Thymus (tissue), 11 donors: ENCODE measurements at regions not wholly inside any gene's neighbourhood (a gene's known extent, or its start where the extent isn't known, plus 50 kb on each side); places are given as distances from the start of the nearest gene placed in this dataset.
"Not testable (repeated sequence)": the region's sequence is repeated elsewhere in the genome, so short reads cannot be mapped to it uniquely, and the experiment has no call there.

Experiments used
- DNase-seq, 9 donors: peaks; one replicate each; pipeline ENCODE4 v3.0.0-alpha.2; 2013; ENCODE audit warnings: low spot score in 9 of 9, low read depth in 6 of 9, missing footprints in 1 of 9
- H3K27ac ChIP-seq, 2 donors: one replicate each; pipeline ENCODE4 v1.5.1; 2013; ENCODE audit warnings: control low read depth in 1 of 2, low read depth in 1 of 2, low read length in 1 of 2, mild to moderate bottlenecking in 1 of 2, moderate library complexity in 1 of 2
- H3K27me3 ChIP-seq, 2 donors: one replicate each; pipeline ENCODE4 v1.5.1; 2013; ENCODE audit warnings: low read length in 1 of 2; ENCODE audit not compliant: control insufficient read depth in 2 of 2, insufficient read depth in 1 of 2
- H3K36me3 ChIP-seq, 2 donors: one replicate each; pipeline ENCODE4 v1.5.1; 2013; ENCODE audit warnings: low read length in 1 of 2, mild to moderate bottlenecking in 1 of 2, moderate library complexity in 1 of 2; ENCODE audit not compliant: control insufficient read depth in 2 of 2, insufficient read depth in 2 of 2
- H3K4me1 ChIP-seq, 2 donors: one replicate each; pipeline ENCODE4 v1.5.1; 2013; ENCODE audit warnings: low read length in 2 of 2; ENCODE audit not compliant: control insufficient read depth in 2 of 2, insufficient read depth in 2 of 2
- H3K4me3 ChIP-seq, 2 donors: one replicate each; pipeline ENCODE4 v1.5.1; 2013; ENCODE audit warnings: low read length in 2 of 2, control low read depth in 1 of 2, mild to moderate bottlenecking in 1 of 2
- H3K9me3 ChIP-seq, 2 donors: one replicate each; pipeline ENCODE4 v1.5.1; 2013; ENCODE audit warnings: low read length in 1 of 2, mild to moderate bottlenecking in 1 of 2; ENCODE audit not compliant: control insufficient read depth in 2 of 2, insufficient read depth in 1 of 2
- WGBS: extraction: QIAGEN DNeasy Blood & Tissue Kit; methylation state at CpG from one replicate; pipeline ENCODE4 v1.1.7; 2013; 5-methylcytosine and 5-hydroxymethylcytosine counted together
- donor health status: healthy.

- H3K9me3 ChIP-seq, result no peaks in the 10 kb centered on the region
- DNase-seq, result no peak
Measured at GRCh38 chr6:19918436-19918835, 81.3 kb downstream of the ID4 start.

DNA sequence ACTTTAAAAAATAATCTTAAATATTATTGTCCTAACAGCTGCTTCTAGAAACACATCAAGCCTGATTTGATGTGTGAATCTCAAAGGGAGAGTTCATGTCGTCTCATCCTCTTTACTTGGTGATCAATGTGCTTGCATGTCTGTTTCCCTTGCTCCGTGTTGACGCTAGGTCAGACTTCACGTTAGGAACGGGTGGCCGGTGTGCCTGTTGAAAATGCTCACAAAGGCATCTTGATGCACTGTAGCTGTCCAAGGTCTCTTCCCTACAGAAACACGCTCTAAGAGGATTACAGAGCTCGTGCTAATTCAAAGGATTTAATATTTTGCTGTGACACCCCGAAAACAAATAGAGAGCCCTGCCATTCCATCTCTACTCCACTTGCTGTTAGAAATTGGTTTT, 84.6 kb downstream of the ID4 start:
- Histone ChIP-seq H3K4me3 (no peak overlapping the region), H3K36me3 (no peaks in the 10 kb centered on the region), H3K9me3 (no peaks in the 10 kb centered on the region), H3K27me3 (no peaks in the 10 kb centered on the region), H3K4me1 (no peaks in the 10 kb centered on the region), H3K27ac (no peak overlapping the region)
- DNase-seq, result no peak
- WGBS, result 87% methylated on average over 9 of the region's 9 CpGs

More at GRCh38 chr6:19918436-19918835, 81.3 kb downstream of the ID4 start:
- Histone ChIP-seq H3K27me3 (no peaks in the 10 kb centered on the region), H3K4me1 (no peaks in the 10 kb centered on the region), H3K36me3 (no peaks in the 10 kb centered on the region), H3K27ac (no peak overlapping the region), H3K4me3 (no peak overlapping the region)
- 91% methylated on average over 1 of the region's 1 CpG for WGBS

GRCh38 chr6:19925533-19925932, 88.4 kb downstream of the ID4 start:
- H3K4me1 ChIP-seq, result no peaks in the 10 kb centered on the region
- DNase-seq, result no peak
- no peak overlapping the region for H3K27ac ChIP-seq
- no peaks in the 10 kb centered on the region for H3K9me3 ChIP-seq
- WGBS, result 93% methylated on average over 1 of the region's 1 CpG
- no peak overlapping the region for H3K4me3 ChIP-seq
- H3K36me3 ChIP-seq, result no peaks in the 10 kb centered on the region
- H3K27me3 ChIP-seq, result no peaks in the 10 kb centered on the region

DNA sequence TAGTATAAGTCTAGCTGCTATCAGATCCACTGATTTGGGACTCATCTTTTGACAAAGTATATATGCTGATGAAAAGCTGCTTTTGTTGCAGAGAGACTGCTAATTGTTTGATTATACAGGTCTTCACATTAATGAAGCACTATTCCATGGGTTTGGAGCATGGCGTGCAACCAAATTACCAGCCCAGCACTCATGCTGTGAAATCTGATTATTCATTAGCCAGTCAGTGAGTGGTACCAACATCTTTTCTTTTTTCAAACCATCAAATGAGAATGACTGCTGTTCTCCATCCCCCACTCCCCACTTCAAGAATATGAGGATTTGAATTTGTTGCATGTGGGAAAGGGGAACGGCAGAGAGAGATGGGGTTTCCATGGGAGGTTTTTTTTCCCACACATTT, 91.3 kb downstream of the ID4 start:
- no peak overlapping the region for H3K27ac ChIP-seq
- no peaks in the 10 kb centered on the region for H3K27me3 ChIP-seq
- WGBS, result 94% methylated on average over 2 of the region's 2 CpGs
- H3K36me3 ChIP-seq, result no peaks in the 10 kb centered on the region
- H3K4me1 ChIP-seq, result no peaks in the 10 kb centered on the region
- H3K4me3 ChIP-seq, result no peak overlapping the region
- H3K9me3 ChIP-seq, result no peaks in the 10 kb centered on the region
- no peak for DNase-seq

GRCh38 chr6:19929312-19929711, 92.1 kb downstream of the ID4 start:
- H3K27ac ChIP-seq, result no peak overlapping the region
- no peak for DNase-seq
- WGBS, result 84% methylated on average over 1 of the region's 1 CpG
- no peaks in the 10 kb centered on the region for H3K36me3 ChIP-seq
- H3K9me3 ChIP-seq, result no peaks in the 10 kb centered on the region
- no peaks in the 10 kb centered on the region for H3K4me1 ChIP-seq
- no peak overlapping the region for H3K4me3 ChIP-seq
- H3K27me3 ChIP-seq, result no peaks in the 10 kb centered on the region

DNA sequence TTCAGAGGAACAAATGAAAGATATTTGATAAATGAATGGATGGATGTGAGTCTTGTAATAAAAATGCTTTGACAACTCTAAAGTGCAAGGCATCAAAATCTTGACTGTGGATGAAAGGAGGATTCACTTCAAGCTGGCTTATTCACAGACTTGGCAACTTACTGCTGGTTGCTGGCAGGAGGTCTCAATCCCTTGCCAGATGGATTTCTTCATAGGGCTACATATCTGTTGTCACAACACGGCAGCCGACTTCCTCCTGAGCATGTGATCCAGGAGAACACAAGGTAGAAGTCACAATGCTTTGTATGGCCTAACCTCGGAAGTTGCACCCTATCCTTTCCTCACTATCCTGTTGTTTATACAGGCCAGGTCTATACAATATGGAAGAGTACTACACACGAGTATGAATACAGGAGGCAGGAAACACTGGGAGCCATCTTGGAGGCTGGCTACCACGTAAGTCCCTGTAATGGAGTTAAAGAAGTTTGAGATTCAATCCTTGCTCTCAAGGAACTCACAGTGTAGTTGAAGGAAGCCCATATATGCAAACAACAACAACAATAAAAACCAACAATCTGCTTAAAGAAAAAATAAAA, 97.9 kb downstream of the ID4 start:
- Histone ChIP-seq H3K27ac (no peak overlapping the region), H3K27me3 (no peaks in the 10 kb centered on the region), H3K9me3 (no peaks in the 10 kb centered on the region), H3K4me1 (no peaks in the 10 kb centered on the region), H3K4me3 (no peak overlapping the region), H3K36me3 (no peaks in the 10 kb centered on the region)
- 89% methylated on average over 5 of the region's 5 CpGs for WGBS
- no peak for DNase-seq

DNA sequence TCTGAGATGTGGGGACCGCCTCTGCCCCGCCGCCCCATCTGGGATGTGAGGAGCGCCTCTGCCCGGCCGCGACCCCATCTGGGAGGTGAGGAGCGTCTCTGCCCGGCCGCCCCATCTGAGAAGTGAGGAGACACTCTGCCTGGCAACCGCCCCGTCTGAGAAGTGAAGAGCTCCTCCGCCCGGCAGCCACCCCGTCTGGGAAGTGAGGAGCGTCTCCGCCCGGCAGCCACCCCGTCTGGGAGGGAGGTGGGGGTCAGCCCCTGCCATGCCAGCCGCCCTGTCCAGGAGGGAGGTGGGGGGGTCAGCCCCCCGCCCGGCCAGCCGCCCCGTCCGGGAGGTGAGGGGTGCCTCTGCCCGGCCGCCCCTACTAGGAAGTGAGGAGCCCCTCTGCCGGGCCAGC, 102.2 kb downstream of the ID4 start:
- not testable (repeated sequence) for H3K4me1 ChIP-seq, H3K27ac ChIP-seq, DNase-seq, H3K9me3 ChIP-seq, H3K27me3 ChIP-seq, H3K36me3 ChIP-seq, H3K4me3 ChIP-seq
- 97% methylated on average over 28 of the region's 28 CpGs for WGBS

DNA sequence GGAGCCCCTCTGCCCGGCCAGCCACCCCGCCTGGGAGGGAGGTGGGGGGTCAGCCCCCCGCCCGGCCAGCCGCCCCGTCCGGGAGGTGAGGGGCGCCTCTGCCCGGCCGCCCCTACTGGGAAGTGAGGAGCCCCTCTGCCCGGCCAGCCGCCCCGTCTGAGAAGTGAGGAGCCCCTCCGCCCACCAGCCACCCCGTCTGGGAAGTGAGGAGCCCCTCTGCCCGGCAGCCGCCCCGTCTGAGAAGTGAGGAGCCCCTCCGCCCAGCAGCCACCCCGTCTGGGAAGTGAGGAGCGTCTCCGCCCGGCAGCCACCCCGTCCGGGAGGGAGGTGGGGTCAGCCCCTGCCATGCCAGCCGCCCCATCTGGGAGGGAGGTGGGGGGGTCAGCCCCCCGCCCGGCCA, 102.8 kb downstream of the ID4 start:
- H3K36me3 ChIP-seq, H3K27ac ChIP-seq, H3K27me3 ChIP-seq, H3K4me1 ChIP-seq, DNase-seq, H3K4me3 ChIP-seq, H3K9me3 ChIP-seq: not testable (repeated sequence)
- 97% methylated on average over 26 of the region's 28 CpGs for WGBS

DNA sequence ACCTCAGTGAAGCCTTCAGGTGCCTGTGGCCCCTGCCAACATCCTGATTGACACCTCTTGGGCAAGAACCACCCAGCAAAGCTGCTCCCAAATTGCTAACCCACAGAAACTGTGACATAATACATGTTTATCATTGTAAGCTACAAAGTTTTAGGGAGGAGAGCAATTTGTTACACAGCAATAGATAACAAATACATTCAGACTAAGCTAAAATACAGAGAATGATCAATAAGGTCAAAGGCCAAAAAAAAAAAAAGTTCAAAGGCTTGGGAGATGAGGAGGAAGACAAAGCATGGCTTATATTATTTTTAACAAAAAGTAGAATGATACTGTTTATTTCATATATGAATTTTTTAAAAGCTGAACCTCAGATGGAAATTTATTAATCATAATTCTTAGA, 105.9 kb downstream of the ID4 start:
- Histone ChIP-seq H3K4me3 (no peak overlapping the region), H3K27me3 (no peaks in the 10 kb centered on the region)
- no peak for DNase-seq

DNA sequence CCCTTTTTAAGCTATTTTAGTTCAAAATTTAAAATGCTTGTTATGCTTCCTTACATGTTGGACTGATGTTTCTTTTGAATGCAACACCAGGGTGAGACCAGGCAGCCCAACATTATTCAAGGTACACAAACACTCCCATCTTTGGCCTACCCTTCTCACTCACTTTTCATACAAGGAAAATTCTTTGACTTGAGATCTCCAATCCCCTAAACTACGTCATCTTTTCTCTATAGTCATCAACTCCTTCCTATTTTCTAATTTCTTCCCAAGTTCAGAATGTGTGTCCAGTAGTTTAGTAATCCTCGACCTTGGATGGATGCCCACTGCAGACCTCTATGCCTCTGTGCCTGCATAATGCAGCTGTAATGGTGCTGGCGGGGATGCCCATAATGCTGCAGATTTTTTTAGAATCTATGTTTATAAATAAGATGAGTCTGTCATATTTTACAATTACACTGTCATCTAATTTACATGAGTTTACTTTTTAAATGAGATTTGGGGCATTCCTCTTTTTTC, 108.7 kb downstream of the ID4 start:
- Histone ChIP-seq H3K27me3 (no peaks in the 10 kb centered on the region), H3K27ac (no peak overlapping the region), H3K4me3 (no peak overlapping the region), H3K36me3 (no peaks in the 10 kb centered on the region), H3K9me3 (no peaks in the 10 kb centered on the region), H3K4me1 (no peaks in the 10 kb centered on the region)
- WGBS, result 94% methylated on average over 3 of the region's 3 CpGs
- DNase-seq, result no peak

More for the DNA sequence above, 105.9 kb downstream of the ID4 start:
- Histone ChIP-seq H3K9me3 (no peaks in the 10 kb centered on the region), H3K4me1 (no peaks in the 10 kb centered on the region), H3K27ac (no peak overlapping the region), H3K36me3 (no peaks in the 10 kb centered on the region)
